HUDEP-2 (cell line): ENCODE measurements at regions not wholly inside any gene's neighbourhood (a gene's known extent, or its start where the extent isn't known, plus 50 kb on each side); places are given as distances from the start of the nearest gene placed in this dataset.

Experiments
- DNase-seq, 76 experiments: peaks; one replicate each; lab custom pipeline; 2025; ENCODE audit not compliant: unreplicated experiment in 76 of 76; lab: John Stamatoyannopoulos, UW

GRCh38 chr2:120580709-120581108 is 155.0 kb upstream of the GLI2 start:
- DNase-seq = no peak

DNA sequence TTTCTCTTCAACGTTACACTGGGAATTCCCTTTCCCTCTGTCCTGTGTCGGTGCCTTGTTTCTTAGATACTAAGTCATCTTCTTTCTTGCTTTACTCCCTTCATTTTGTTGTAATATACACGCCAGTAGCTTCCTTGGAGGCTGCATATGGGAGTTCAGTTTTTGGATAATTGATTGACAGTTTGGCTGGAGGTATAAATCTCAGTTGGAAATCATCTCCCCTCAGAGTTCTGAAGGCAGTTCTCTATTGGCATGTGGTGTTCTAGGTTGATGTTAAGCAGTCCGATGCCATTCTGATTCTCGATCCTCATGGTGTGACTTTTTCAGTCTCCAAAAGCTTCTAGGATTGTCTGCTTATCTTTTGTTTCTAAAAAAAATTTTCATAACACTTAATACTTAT is 152.5 kb upstream of the GLI2 start:
- no peak for DNase-seq

DNA sequence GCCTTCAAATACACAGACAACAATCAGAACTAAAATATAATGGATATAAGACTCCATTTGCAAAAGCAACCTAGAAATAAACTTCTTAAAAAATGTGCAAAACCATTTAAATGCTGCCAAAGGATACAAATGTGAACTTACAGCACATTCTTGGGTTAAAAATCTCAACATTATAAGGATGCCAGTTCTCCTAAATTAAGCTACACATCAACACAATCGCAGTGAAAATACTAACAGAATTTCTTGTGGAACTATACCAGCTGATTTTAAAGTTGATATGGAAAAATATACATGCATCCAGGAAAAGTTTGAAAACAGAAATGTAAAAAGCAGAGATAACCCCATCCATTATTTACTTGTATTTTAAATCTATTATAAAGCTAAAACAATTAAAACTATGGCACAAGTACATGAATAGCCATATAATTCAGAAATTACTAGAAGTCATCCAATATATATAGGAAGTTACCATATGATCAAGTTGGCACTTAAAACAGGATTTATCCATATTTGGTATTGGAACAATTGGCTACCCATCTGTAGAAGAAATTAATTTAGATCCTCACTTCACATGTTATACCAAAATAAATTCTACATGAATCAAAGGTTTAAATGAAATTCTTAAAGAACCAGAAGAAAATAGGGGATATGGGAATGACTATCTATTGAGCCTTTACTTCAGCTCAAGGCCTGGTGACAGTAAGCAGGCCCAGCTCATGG is 151.7 kb upstream of the GLI2 start:
- no peak for DNase-seq

GRCh38 chr2:120586507-120587278 is 149.0 kb upstream of the GLI2 start:
- DNase-seq = no peak

- no peak for DNase-seq
Observed at GRCh38 chr2:120587279-120587996, 148.2 kb upstream of the GLI2 start.

GRCh38 chr2:120587997-120588336 is 147.7 kb upstream of the GLI2 start:
- DNase-seq = no peak

- DNase-seq = no peak
Observed at GRCh38 chr2:120589771-120590608, 145.7 kb upstream of the GLI2 start.

DNA sequence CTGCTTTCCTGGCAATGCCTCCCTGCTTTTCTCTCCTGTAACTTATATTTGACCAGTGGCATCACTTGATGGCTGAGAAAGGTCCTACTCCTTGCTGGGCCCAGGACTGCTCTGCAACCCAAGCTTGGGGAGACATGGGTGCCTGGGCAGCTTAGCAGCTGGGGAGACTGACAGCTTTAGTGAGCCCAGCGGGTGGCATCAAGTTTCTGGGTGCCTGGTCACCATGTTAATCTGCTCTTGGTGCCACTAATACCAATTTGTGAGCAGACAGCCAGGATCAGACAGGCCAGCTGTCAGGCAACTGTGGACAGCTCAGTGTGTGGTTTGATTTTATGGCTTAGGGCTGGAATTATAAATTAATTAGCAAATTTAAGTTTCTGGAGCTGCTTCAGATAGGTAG is 144.8 kb upstream of the GLI2 start:
- no peak for DNase-seq

DNA sequence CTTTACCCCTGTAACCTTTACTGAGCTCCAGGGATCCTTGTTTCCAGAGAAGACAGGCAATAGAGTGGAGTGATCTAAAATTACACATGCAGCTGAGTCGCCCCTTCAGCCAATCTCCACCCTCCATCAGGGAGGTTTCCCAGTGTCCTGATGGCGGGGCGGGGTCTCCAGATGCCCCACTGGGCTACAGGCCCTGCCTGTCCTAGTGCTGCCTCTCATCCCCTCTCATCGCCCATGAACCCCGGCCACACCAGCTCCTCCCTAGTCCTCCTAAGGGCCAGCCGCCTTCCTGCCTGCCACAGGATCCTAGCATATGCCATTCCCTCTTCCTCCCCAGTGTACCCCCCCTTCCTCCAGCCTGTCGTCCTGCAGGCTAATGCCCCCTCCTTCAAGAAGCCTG is 144.1 kb upstream of the GLI2 start:
- no peak for DNase-seq

DNA sequence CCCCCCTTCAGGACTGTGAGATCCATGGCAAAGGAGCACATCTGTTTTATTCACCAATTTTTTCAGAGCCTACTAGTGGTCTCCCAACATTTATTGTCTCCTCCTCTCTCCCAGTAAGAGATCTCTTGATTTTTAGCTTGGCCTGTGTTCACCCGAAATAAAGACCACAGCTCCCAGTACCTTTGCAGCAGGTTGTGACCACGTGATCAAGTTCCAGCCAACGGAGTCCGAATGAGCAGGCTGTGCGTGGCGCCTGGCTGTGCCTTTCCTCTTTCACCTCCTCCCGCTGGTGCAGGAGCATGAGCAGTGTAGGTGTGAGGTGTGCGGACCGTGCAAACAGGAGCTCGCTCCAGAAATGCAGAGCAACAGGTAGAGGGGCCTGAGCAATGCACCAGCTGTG is 143.6 kb upstream of the GLI2 start:
- no peak for DNase-seq

DNA sequence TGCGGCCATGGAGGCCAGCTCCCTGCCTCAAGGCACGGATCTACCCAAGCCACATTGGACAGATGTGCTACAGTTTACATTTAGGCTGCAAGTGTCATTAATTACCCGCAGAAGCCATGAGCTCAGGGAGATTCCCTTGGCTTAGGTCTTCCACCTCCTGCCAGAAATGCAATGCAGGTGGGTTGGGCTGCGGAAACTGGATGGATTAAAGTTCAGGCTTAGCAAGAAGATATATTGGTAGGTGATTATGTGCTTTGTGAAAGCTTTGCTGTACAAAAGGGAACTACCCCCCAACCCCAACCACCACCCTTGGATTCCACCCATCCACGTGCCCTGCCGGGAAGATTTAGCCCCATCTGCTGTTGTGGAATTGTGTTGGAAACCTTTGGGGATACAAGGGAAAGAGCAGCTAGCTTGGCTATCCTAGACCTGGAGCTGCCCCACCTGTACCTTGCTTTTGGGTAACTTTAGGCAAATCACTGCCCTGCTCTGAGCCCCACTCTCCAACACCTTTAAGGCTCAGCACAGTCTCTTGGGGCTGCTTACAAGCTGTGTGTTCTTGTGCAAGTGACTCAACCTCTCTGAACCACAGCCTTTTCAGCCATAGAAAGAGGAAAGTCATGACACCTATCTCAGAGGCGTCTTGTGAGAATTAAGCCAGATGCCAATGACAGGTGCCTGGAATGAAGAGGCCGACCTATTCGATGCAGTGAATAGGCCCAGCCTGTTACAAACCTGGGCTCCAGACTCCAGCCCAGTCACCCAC is 141.6 kb upstream of the GLI2 start:
- DNase-seq = no peak

DNA sequence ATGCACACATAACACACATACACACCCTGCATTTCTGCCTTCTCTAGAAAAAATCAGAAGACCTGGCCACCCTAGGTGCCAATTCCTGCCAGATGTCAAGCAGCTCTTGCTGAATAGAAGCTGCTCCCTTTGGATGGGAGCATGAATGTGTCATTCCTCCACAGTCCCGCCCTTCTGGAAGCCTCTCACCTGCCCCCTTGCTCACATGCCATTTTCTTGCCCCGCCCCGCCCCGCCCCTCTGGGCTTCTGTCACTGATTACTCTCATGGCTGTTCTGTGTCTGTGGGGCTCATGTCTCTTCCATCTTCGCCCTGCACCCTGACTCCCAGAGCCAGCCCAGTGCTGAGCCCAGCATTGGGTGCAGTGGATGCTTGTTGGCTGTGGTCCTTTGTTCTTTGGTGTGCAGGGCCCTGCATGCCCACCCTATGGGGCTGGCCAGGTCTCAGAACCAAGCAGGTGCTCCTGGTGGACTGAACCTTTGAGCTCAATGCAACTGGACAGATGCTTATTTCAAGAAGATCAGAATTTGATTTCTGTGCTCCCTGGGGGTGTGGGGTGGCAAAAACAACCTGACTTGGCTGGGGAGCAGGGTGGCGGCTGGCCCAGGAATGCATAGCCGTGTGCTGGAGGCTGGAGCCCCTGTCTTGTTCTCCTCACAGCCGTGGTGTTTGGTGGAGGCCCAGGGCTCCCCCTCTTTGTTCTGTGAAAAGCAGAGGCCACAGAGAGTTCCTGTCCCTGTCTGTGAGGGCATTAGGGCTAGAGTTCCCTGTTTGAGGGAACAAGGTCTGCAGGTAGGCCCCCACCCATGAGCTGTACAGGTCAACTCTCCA is 140.6 kb upstream of the GLI2 start:
- DNase-seq = no peak

DNA sequence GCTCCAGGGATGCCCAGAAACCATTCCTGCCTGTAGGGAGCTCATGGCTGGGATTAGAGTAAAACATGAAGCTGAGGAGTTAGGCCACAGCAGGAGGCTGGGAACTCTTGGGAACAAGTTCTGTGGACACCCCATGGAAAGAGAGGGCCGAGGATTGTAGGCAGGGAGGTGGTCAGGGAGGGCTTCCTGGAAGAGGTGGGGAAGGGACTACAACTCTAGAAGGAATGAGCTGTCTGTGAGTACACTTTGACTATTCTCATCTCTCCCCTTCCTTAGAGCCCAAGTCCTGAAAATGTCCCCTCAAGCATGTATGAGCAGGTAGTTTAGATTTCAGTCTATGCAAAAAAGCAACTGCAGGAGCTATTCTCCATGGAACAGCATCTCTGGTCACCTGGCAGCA is 139.9 kb upstream of the GLI2 start:
- no peak for DNase-seq

GRCh38 chr2:120596191-120596811 is 139.4 kb upstream of the GLI2 start:
- no peak for DNase-seq

DNA sequence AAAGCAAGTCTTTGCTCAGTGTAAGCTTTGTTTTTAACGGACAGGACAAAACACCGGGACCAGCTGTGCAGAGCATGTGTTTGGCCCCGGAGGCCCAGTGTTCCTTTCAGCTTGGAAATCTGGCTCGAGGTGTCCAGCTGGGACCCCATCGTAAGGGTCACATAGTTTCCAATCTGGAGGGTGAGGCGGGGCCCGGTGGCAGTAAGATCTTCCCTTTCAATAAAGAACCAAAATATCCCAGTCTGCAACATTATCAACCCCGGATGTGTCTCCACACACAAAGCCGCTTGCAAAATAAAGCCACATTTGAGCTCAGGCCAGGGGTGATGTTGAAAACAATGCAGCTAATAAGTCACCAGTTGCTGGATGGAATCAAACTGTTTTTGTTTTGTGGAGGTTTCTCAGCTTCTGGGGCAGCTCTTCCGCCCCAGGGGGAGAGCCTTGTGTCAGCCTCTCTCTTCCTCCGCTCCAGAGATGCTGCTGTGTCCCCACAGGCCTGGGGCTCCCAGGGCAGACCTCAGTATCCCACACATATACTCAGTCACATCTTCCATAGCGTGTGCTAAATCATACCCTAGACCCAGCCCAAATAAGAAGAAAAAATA is 138.6 kb upstream of the GLI2 start:
- DNase-seq = no peak

DNA sequence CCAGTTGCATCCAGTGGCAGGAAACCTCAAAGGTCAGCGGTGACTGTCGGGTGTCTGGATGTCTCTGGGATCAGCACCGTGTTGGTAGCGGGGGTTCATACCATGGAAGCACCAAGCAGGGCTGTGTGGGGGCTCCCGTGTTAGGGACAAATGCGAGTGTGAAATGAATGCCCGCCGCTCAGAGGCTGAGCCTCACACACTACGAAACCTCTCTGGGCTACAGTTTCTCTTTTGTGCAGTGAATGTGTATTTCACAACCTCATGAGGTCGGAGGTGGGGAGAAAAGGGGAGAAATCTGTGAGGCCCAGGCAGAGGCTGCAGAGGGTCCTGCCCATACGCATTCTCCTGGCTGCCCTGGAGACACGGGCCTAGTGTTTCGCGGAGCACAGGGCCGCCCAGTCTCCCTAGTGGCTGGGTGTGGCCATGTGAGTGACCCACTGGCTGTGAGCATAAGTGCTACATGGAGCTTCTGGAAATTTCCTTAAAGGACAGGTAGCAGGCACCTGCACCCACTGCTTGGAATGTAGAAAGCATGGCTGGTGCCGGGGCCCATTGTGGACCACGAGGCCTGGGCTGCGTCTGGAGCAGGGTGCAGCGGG is 138.0 kb upstream of the GLI2 start:
- no peak for DNase-seq

- DNase-seq = no peak
Observed at GRCh38 chr2:120598416-120598815, 137.3 kb upstream of the GLI2 start.

GRCh38 chr2:120599072-120599471 is 136.6 kb upstream of the GLI2 start:
- DNase-seq = no peak
